HepG2 (cell line): ENCODE measurements at regions not wholly inside any gene's neighbourhood (a gene's known extent, or its start where the extent isn't known, plus 50 kb on each side); places are given as distances from the start of the nearest gene placed in this dataset.

Experiments
- ATAC-seq: fragments of 200-7000 bp; cut with Tn5 transposase; 3 replicates; pipeline ENCODE4 v1.9.1; 2020; ENCODE audit warnings: mild to moderate bottlenecking, moderate library complexity
- BruUV-seq: library from RNA; stranded (reverse); fragments of 400-500 nt; replicated peaks from 2 replicates; lab custom pipeline; 2021; lab: Mats Ljungman, UMichigan
- CTCF ChIA-PET: fragments of 300-600 bp; formaldehyde crosslinking; extraction: SDS; loops from one replicate; lab custom pipeline; 2021; ENCODE audit warnings: low total read pairs, inconsistent platforms, low intra/inter-chr PET ratio; lab: Yijun Ruan, JAX
- POLR2A ChIA-PET: fragments of 350-600 bp; sonication (Branson Sonifier 250); formaldehyde crosslinking; loops from one replicate; lab custom pipeline; 2020; ENCODE audit warnings: antibody characterized with exemption, inconsistent platforms; lab: Yijun Ruan, JAX
- DNase-seq: peaks from one replicate; pipeline ENCODE4 v3.0.0-alpha.2; 2015; ENCODE audit warnings: low spot score
- FAIRE-seq: peaks from 3 replicates; lab custom pipeline; 2011; peaks lifted over from hg19 to GRCh38; lab: Jason Lieb, UNC
- H2AFZ ChIP-seq: one replicate; pipeline ENCODE4 v1.6.1; 2011; ENCODE audit warnings: low read length, inconsistent platforms
- H3K27ac ChIP-seq: fragments of 300-600 bp; 3 replicates; pipeline ENCODE4 v1.8.0; 2011; ENCODE audit warnings: mixed run types, mild to moderate bottlenecking, mixed read lengths, low read length, inconsistent platforms; ENCODE audit not compliant: insufficient read depth; ENCODE audit errors: extremely low read length
- H3K27me3 ChIP-seq, 2 experiments: fragments of 200-600 bp in 1 of 2; 2 replicates in 1 of 2; 3 replicates in 1 of 2; pipeline versions ENCODE4 v1.6.0 to v1.8.0; 2011; ENCODE audit warnings: low read length in 2 of 2, mild to moderate bottlenecking in 2 of 2, moderate library complexity in 2 of 2, inconsistent platforms in 1 of 2; ENCODE audit not compliant: insufficient read depth in 2 of 2, control insufficient read depth in 1 of 2
- H3K36me3 ChIP-seq, 2 experiments: fragments of 200-600 bp in 1 of 2; replicated peaks in 1 of 2; 2 replicates in 1 of 2; 3 replicates in 1 of 2; pipeline versions ENCODE4 v1.5.1 to v1.8.0; 2011; ENCODE audit warnings: low read length in 2 of 2, inconsistent platforms in 1 of 2; ENCODE audit not compliant: insufficient read depth in 2 of 2, control insufficient read depth in 1 of 2
- H3K4me1 ChIP-seq: 2 replicates; pipeline ENCODE4 v1.5.1; 2012; ENCODE audit warnings: low read length, inconsistent platforms; ENCODE audit not compliant: insufficient read depth
- H3K4me2 ChIP-seq: 2 replicates; pipeline ENCODE4 v1.6.0; 2011; ENCODE audit warnings: low read depth, low read length, inconsistent platforms
- H3K4me3 ChIP-seq, 3 experiments: fragments of 200-600 bp in 1 of 3; sonication (generic), shearing (Covaris generic) in 1 of 3; replicated peaks in 1 of 3; 2 replicates each; pipeline ENCODE4 v1.5.1; 2011 to 2016; ENCODE audit warnings: low read length in 3 of 3, inconsistent platforms in 2 of 3, low read depth in 2 of 3, mild to moderate bottlenecking in 2 of 3, control low read depth in 1 of 3, mixed read lengths in 1 of 3; ENCODE audit not compliant: insufficient read depth in 1 of 3
- H3K79me2 ChIP-seq: one replicate; pipeline ENCODE4 v1.6.1; 2011; ENCODE audit warnings: low read length, inconsistent platforms; ENCODE audit not compliant: insufficient read depth
- H3K9ac ChIP-seq: 2 replicates; pipeline ENCODE4 v1.6.0; 2011; ENCODE audit warnings: mild to moderate bottlenecking, low read depth, low read length, inconsistent platforms; ENCODE audit not compliant: insufficient read depth
- H3K9me3 ChIP-seq: 2 replicates; pipeline ENCODE4 v1.5.1; 2012; ENCODE audit warnings: mild to moderate bottlenecking, low read length
- H4K20me1 ChIP-seq: 2 replicates; pipeline ENCODE4 v1.6.0; 2011; ENCODE audit warnings: inconsistent platforms, mild to moderate bottlenecking, low read length, moderate library complexity; ENCODE audit not compliant: insufficient read depth
- ATF4 ChIP-seq, 2 experiments: fragments of 450-650 bp in 1 of 2; sonication (generic) in 1 of 2; formaldehyde crosslinking; IDR thresholded peaks; 2 replicates each; pipeline versions ENCODE4 v1.5.0 to v1.8.0; 2020 to 2022; ENCODE audit warnings: mild to moderate bottlenecking in 1 of 2, missing genetic modification reagents in 1 of 2
- ELK4 ChIP-seq: sonication (generic); formaldehyde crosslinking; IDR thresholded peaks from 2 replicates; pipeline ENCODE4 v1.9.0; 2021; ENCODE audit warnings: missing genetic modification reagents, borderline replicate concordance
- GMEB1 ChIP-seq: sonication (generic); formaldehyde crosslinking; IDR thresholded peaks from 2 replicates; pipeline ENCODE4 v1.5.1; 2020; ENCODE audit warnings: missing genetic modification reagents, mild to moderate bottlenecking, borderline replicate concordance
- GMEB2 ChIP-seq: IDR thresholded peaks from 2 replicates; pipeline ENCODE4 v1.6.1; 2016; ENCODE audit warnings: missing biosample characterization, missing genetic modification reagents, low read depth
- MTA1 ChIP-seq: sonication (generic); formaldehyde crosslinking; IDR thresholded peaks from 2 replicates; pipeline ENCODE4 v1.4.0; 2020; ENCODE audit warnings: missing genetic modification reagents, mild to moderate bottlenecking, borderline replicate concordance
- POGK ChIP-seq: sonication (generic); formaldehyde crosslinking; conservative IDR thresholded peaks from 2 replicates; pipeline ENCODE4 v1.8.0; 2022; ENCODE audit warnings: mild to moderate bottlenecking, moderate library complexity, missing genetic modification reagents
- TRAFD1 ChIP-seq: sonication (generic); formaldehyde crosslinking; IDR thresholded peaks from 2 replicates; pipeline ENCODE4 v1.5.1; 2020; ENCODE audit warnings: missing genetic modification reagents, mild to moderate bottlenecking, borderline replicate concordance
- ZFP37 ChIP-seq: sonication (generic); formaldehyde crosslinking; IDR thresholded peaks from 2 replicates; pipeline ENCODE4 v1.4.0; 2020; ENCODE audit warnings: missing genetic modification reagents, borderline replicate concordance
- WGBS: methylation state at CpG from one replicate; pipeline ENCODE4 v1.1.6; 2017; ENCODE audit warnings: low lambda C conversion rate; 5-methylcytosine and 5-hydroxymethylcytosine counted together
- in situ Hi-C: cut with HindIII; loops from 2 replicates; pipeline ENCODE4 v1.10.0; 2017; ENCODE audit warnings: low pct_unique_long_range_greater_than_20kb; ENCODE audit not compliant: extremely low pct_ligation_motif_present
- intact Hi-C: fragments of 100-400 bp; cut with micrococcal nuclease; formaldehyde crosslinking; loops from one replicate; pipeline ENCODE4 v1.10.0; 2022; ENCODE audit not compliant: unreplicated experiment

- H3K4me1 ChIP-seq: no peaks in the 10 kb centered on the region
- H3K27me3 ChIP-seq: no peaks in the 10 kb centered on the region
- intact Hi-C loops (no loop called here), in situ Hi-C loops (no loop called here)
- no peaks in the 10 kb centered on the region for H3K36me3 ChIP-seq
- no peaks in the 10 kb centered on the region for H3K79me2 ChIP-seq
- ChIA-PET POLR2A (no interaction called here), CTCF (no interaction called here)
- DNase-seq (no peak), FAIRE-seq (no peak), ATAC-seq (no peak)
- H3K9ac ChIP-seq: no peak overlapping the region
- no peak overlapping the region for H3K27ac ChIP-seq
- no CpG with 5 or more reads among the region's 1 CpG for WGBS
- BruUV-seq: no TSS peak
- no peak overlapping the region for H3K4me3 ChIP-seq
- H4K20me1 ChIP-seq: no peaks in the 10 kb centered on the region
- H2AFZ ChIP-seq: no peak overlapping the region
- TF ChIP-seq ZFP37 (CRISPR knock-in tag) (no peak), ATF4 (CRISPR knock-in tag; IDR thresholded peaks at IDR 0.05) (no peak), MTA1 (CRISPR knock-in tag) (no peak), POGK (no peak), GMEB2 (CRISPR knock-in tag) (no peak), TRAFD1 (CRISPR knock-in tag) (no peak), GMEB1 (no peak), ELK4 (CRISPR knock-in tag) (no peak)
- H3K4me2 ChIP-seq: no peak overlapping the region
- H3K9me3 ChIP-seq: peaks cover 68% of the 10 kb centered on the region
These were observed 511.2 kb downstream of the C12orf50 start for GRCh38 chr12:87518036-87518435.
